Gastroesophageal sphincter (tissue), 4 donors: ENCODE measurements at regions not wholly inside any gene's neighbourhood (a gene's known extent, or its start where the extent isn't known, plus 50 kb on each side); places are given as distances from the start of the nearest gene placed in this dataset.

Experiments
- ATAC-seq: fragments of 150-250 bp; one replicate; pipeline ENCODE4 v1.9.1; 2016; ENCODE audit warnings: mild to moderate bottlenecking, moderate library complexity
- H3K27ac ChIP-seq, 4 donors: fragments of 200-600 bp; sonication (generic) in 3 of 4; 1 replicate in 3 of 4; 2 replicates in 1 of 4; pipeline ENCODE4 v1.5.1; 2016 to 2019
- H3K27me3 ChIP-seq: fragments of 200-600 bp; sonication (generic); one replicate; pipeline ENCODE4 v1.5.1; 2019
- H3K36me3 ChIP-seq, 2 donors: fragments of 200-600 bp; sonication (generic); one replicate each; pipeline ENCODE4 v1.5.1; 2019; ENCODE audit warnings: control low read depth in 1 of 2
- H3K4me1 ChIP-seq, 3 donors: fragments of 200-600 bp; sonication (generic); 1 replicate in 2 of 3; 2 replicates in 1 of 3; pipeline ENCODE4 v1.5.1; 2016 to 2019; ENCODE audit warnings: control low read depth in 2 of 3
- H3K4me3 ChIP-seq, 2 donors: fragments of 200-600 bp; sonication (generic); one replicate each; pipeline ENCODE4 v1.5.1; 2019; ENCODE audit warnings: mild to moderate bottlenecking in 1 of 2, moderate library complexity in 1 of 2
- H3K9me3 ChIP-seq, 3 donors: fragments of 200-600 bp; sonication (generic); one replicate each; pipeline ENCODE4 v1.5.1; 2017 to 2019; ENCODE audit warnings: control low read depth in 2 of 3
- CTCF ChIP-seq, 4 experiments: fragments of 200-600 bp in 2 of 4; fragments of 450-650 bp in 2 of 4; sonication (generic) in 1 of 4; IDR thresholded peaks; one replicate each; pipeline ENCODE4 v1.5.1; 2017 to 2019; ENCODE audit warnings: antibody characterized with exemption in 4 of 4, mild to moderate bottlenecking in 2 of 4, moderate library complexity in 2 of 4
- EP300 ChIP-seq: sonication (generic); formaldehyde crosslinking; IDR thresholded peaks from one replicate; pipeline ENCODE4 v1.6.1; 2017; ENCODE audit warnings: antibody characterized with exemption, mild to moderate bottlenecking
- POLR2A ChIP-seq, 2 donors: fragments of 450-650 bp; IDR thresholded peaks; one replicate each; pipeline ENCODE4 v1.6.1; 2017; ENCODE audit warnings: antibody characterized with exemption in 2 of 2, mild to moderate bottlenecking in 2 of 2, moderate library complexity in 1 of 2
- POLR2AphosphoS5 ChIP-seq: sonication (generic); formaldehyde crosslinking; IDR thresholded peaks from one replicate; pipeline ENCODE4 v1.6.1; 2017; ENCODE audit warnings: antibody characterized with exemption
- WGBS, 2 donors: methylation state at CpG; one replicate each; pipeline ENCODE4 v1.1.5; 2018; ENCODE audit warnings: low coverage in 1 of 2; 5-methylcytosine and 5-hydroxymethylcytosine counted together

- Histone ChIP-seq H3K9me3 (peaks cover 0 to 2% (median 0%) of the 10 kb centered on the region in 3 donors), H3K27ac (no peak overlapping the region), H3K4me1 (no peaks in the 10 kb centered on the region), H3K4me3 (no peak overlapping the region), H3K27me3 (no peaks in the 10 kb centered on the region), H3K36me3 (no peaks in the 10 kb centered on the region)
- TF ChIP-seq CTCF (IDR thresholded peaks at IDR 0.05) (no peak), POLR2A (IDR thresholded peaks at IDR 0.05) (no peak), EP300 (no peak), POLR2AphosphoS5 (no peak)
- ATAC-seq, result no peak
- WGBS, 2 donors, result 89 to 100% methylated on average over 2 of the region's 2 CpGs
Measured at GRCh38 chr4:74855879-74856278, 61.6 kb upstream of the BTC start.

GRCh38 chr4:74848774-74849173 is 54.5 kb upstream of the BTC start:
- no peaks in the 10 kb centered on the region for H3K36me3 ChIP-seq
- H3K4me1 ChIP-seq, result no peaks in the 10 kb centered on the region
- TF ChIP-seq CTCF (IDR thresholded peaks at IDR 0.05), result no peak
- TF ChIP-seq POLR2AphosphoS5, result no peak
- TF ChIP-seq EP300, result no peak
- no peak for TF ChIP-seq POLR2A (IDR thresholded peaks at IDR 0.05)
- no peaks in the 10 kb centered on the region for H3K27me3 ChIP-seq
- peaks cover 0 to 10% (median 0%) of the 10 kb centered on the region in 3 donors for H3K9me3 ChIP-seq
- no peak overlapping the region for H3K4me3 ChIP-seq
- WGBS, 2 donors, result 91 to 92% methylated on average over 4 of the region's 4 CpGs
- no peak for ATAC-seq
- H3K27ac ChIP-seq, result no peak overlapping the region

DNA sequence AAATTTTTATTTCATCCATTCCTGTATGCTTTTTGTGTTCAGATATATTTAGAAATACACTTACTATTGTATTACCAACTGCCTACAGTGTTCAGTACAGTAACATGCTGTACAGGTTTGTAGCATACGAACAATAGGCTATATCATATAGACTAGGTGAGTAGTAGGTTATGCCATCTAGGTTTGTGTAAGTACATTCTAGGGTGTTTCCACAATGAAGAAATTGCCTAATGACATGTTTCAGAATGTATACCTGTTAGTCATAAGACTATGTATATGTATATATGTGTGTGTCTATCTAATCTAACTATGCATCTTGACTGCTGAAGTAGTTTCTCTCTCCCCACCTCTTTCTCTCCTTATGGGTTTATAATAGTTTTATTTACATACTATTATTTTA is 51.5 kb upstream of the BTC start:
- 91 to 100% methylated on average over 1 of the region's 1 CpG for WGBS, 2 donors

More for the DNA sequence above, 51.5 kb upstream of the BTC start:
- Histone ChIP-seq H3K27ac (no peak overlapping the region), H3K4me1 (no peaks in the 10 kb centered on the region), H3K27me3 (no peaks in the 10 kb centered on the region), H3K36me3 (no peaks in the 10 kb centered on the region), H3K9me3 (peaks cover 0 to 8% (median 0%) of the 10 kb centered on the region in 3 donors), H3K4me3 (no peak overlapping the region)
- ATAC-seq, result no peak
- TF ChIP-seq POLR2A (IDR thresholded peaks at IDR 0.05), result no peak
- no peak for TF ChIP-seq CTCF (IDR thresholded peaks at IDR 0.05)
- TF ChIP-seq EP300, result no peak
- no peak for TF ChIP-seq POLR2AphosphoS5
